IPS DF 6.9 (cell line): ENCODE measurements at regions not wholly inside any gene's neighbourhood (a gene's known extent, or its start where the extent isn't known, plus 50 kb on each side); places are given as distances from the start of the nearest gene placed in this dataset.

Experiments used
- DNase-seq: peaks from one replicate; pipeline ENCODE4 v3.0.0-alpha.2; 2013; ENCODE audit warnings: low read depth, low spot score
- H3K27ac ChIP-seq: one replicate; pipeline ENCODE4 v1.5.1; 2013; ENCODE audit warnings: low read length, control low read depth
- H3K27me3 ChIP-seq: 2 replicates; pipeline ENCODE4 v1.6.1; 2013; ENCODE audit warnings: mild to moderate bottlenecking, low read length; ENCODE audit not compliant: control insufficient read depth, insufficient read depth
- H3K36me3 ChIP-seq: 2 replicates; pipeline ENCODE4 v1.6.1; 2013; ENCODE audit warnings: low read length; ENCODE audit not compliant: control insufficient read depth, insufficient read depth
- H3K4me1 ChIP-seq: 2 replicates; pipeline ENCODE4 v1.6.1; 2013; ENCODE audit warnings: low read length; ENCODE audit not compliant: control insufficient read depth, insufficient read depth
- H3K4me3 ChIP-seq: 2 replicates; pipeline ENCODE4 v1.5.1; 2013; ENCODE audit warnings: mild to moderate bottlenecking, low read length
- H3K9me3 ChIP-seq: 2 replicates; pipeline ENCODE4 v1.6.1; 2013; ENCODE audit warnings: low read length, inconsistent platforms; ENCODE audit not compliant: control insufficient read depth, insufficient read depth
- WGBS: extraction: QIAGEN DNeasy Blood & Tissue Kit; methylation state at CpG from one replicate; pipeline ENCODE4 v1.1.7; 2013; ENCODE audit warnings: mixed read lengths, missing lambda C conversion rate; ENCODE audit not compliant: insufficient read length, insufficient coverage; 5-methylcytosine and 5-hydroxymethylcytosine counted together

- WGBS = no CpG with 5 or more reads among the region's 4 CpGs
- Histone ChIP-seq H3K4me1 (no peaks in the 10 kb centered on the region), H3K27ac (no peak overlapping the region), H3K9me3 (no peaks in the 10 kb centered on the region), H3K36me3 (no peaks in the 10 kb centered on the region), H3K4me3 (no peak overlapping the region), H3K27me3 (no peaks in the 10 kb centered on the region)
- DNase-seq = no peak
These were observed 84.3 kb upstream of the HAND1 start for GRCh38 chr5:154562244-154562880.

DNA sequence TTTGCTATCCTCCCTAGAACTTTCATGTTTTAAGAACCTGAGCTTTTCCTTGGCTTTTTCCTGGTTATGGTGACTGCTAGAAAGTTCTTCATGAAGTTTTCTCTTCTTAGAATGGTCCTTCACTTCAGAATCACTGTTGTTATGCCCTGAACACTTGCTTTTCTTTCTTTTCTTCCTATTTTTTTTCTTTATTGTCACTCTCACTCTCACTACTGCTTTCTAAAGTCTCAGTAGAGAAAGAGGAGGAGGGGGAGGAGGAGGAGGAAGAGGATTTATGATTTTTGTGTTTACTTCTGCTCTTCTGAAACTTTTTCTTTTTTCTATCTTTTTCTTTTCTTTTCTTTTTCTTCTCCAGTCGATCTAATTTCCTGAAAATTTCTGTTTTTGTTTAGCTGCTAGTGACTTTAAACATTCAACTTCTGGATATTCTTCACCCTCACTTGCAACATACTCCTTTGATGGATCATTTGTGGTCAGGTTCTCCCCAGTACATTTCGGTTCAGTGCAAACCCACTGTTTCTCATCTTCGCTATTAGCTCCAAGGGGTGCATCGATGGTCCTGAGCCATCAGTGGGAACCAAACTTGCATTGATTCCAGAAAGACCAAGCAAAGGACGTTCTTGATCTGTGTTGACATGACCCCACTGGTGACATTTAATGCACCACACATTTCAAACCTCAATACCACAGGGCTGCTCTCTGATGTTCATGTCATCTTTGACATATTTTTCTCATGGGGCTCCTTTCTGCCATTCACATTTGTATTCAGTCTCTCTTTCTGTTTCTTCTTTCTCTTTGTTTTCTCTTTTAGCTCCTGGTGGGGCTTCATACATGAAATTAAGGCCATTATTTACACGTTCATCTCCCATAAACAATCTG is 81.6 kb upstream of the HAND1 start:
- Histone ChIP-seq H3K4me3 (no peak overlapping the region), H3K36me3 (no peaks in the 10 kb centered on the region), H3K27me3 (no peaks in the 10 kb centered on the region), H3K4me1 (no peaks in the 10 kb centered on the region), H3K9me3 (no peaks in the 10 kb centered on the region), H3K27ac (no peak overlapping the region)
- DNase-seq = no peak
- WGBS = no CpG with 5 or more reads among the region's 6 CpGs

DNA sequence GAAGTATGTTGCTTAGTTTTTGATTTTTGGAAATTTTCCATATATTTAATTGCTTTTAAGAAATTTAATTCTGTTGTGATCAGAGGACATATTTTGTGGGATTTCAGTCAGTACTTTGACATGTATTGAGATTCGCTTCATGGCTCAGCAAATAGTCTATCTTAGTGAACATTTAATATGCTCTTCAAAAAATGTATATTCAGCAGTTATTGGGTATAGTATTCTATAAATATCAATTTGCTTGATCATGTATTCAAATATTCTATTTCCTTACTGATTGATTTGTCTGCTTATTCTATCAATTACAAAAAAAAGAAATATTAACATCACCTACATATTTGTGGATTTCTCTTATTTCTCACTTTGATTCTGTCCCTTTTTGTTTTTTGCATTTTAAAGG is 79.5 kb upstream of the HAND1 start:
- no peaks in the 10 kb centered on the region for H3K4me1 ChIP-seq
- WGBS = no CpG with 5 or more reads among the region's 1 CpG
- no peaks in the 10 kb centered on the region for H3K36me3 ChIP-seq
- no peaks in the 10 kb centered on the region for H3K27me3 ChIP-seq
- H3K27ac ChIP-seq = no peak overlapping the region
- H3K9me3 ChIP-seq = no peaks in the 10 kb centered on the region; the same call in 1 of the 2 replicates
- DNase-seq = no peak
- H3K4me3 ChIP-seq = no peak overlapping the region

GRCh38 chr5:154547551-154547950 is 69.5 kb upstream of the HAND1 start:
- no CpG with 5 or more reads among the region's 1 CpG for WGBS
- Histone ChIP-seq H3K4me1 (no peaks in the 10 kb centered on the region), H3K27ac (no peak overlapping the region), H3K36me3 (no peaks in the 10 kb centered on the region), H3K9me3 (no peaks in the 10 kb centered on the region), H3K4me3 (no peak overlapping the region), H3K27me3 (no peaks in the 10 kb centered on the region)
- DNase-seq = no peak

- no peak overlapping the region for H3K4me3 ChIP-seq
- no peak for DNase-seq
- no peaks in the 10 kb centered on the region for H3K36me3 ChIP-seq
- no CpG with 5 or more reads among the region's 5 CpGs for WGBS
- H3K9me3 ChIP-seq = no peaks in the 10 kb centered on the region
- no peaks in the 10 kb centered on the region for H3K27me3 ChIP-seq
- 0 out of 2 replicates have a peak, but pooled peaks cover 2% of the 10 kb centered on the region for H3K4me1 ChIP-seq
- H3K27ac ChIP-seq = no peak overlapping the region
These were observed 68.7 kb upstream of the HAND1 start for GRCh38 chr5:154546719-154547118.

GRCh38 chr5:154544646-154545045 is 66.6 kb upstream of the HAND1 start:
- Histone ChIP-seq H3K36me3 (no peaks in the 10 kb centered on the region), H3K4me3 (no peak overlapping the region), H3K27me3 (no peaks in the 10 kb centered on the region), H3K9me3 (no peaks in the 10 kb centered on the region), H3K4me1 (0 out of 2 replicates have a peak, but pooled peaks cover 2% of the 10 kb centered on the region), H3K27ac (no peak overlapping the region)
- no peak for DNase-seq
- WGBS = no CpG with 5 or more reads among the region's 3 CpGs

GRCh38 chr5:154543380-154543779 is 65.4 kb upstream of the HAND1 start:
- no peak overlapping the region for H3K4me3 ChIP-seq
- H3K27me3 ChIP-seq = no peaks in the 10 kb centered on the region
- no CpG with 5 or more reads among the region's 5 CpGs for WGBS
- 0 out of 2 replicates have a peak, but pooled peaks cover 2% of the 10 kb centered on the region for H3K4me1 ChIP-seq
- H3K9me3 ChIP-seq = no peaks in the 10 kb centered on the region
- H3K27ac ChIP-seq = no peak overlapping the region
- H3K36me3 ChIP-seq = no peaks in the 10 kb centered on the region
- DNase-seq = no peak

- no peak overlapping the region for H3K27ac ChIP-seq
- WGBS = no CpG with 5 or more reads among the region's 5 CpGs
- H3K36me3 ChIP-seq = no peaks in the 10 kb centered on the region
- H3K27me3 ChIP-seq = no peaks in the 10 kb centered on the region
- no peak for DNase-seq
- H3K4me3 ChIP-seq = no peak overlapping the region
- H3K4me1 ChIP-seq = 0 out of 2 replicates have a peak, but pooled peaks cover 2% of the 10 kb centered on the region
- H3K9me3 ChIP-seq = no peaks in the 10 kb centered on the region
These were observed 64.6 kb upstream of the HAND1 start for GRCh38 chr5:154542581-154542980.

GRCh38 chr5:154542000-154542399 is 64.0 kb upstream of the HAND1 start:
- H3K27ac ChIP-seq = no peak overlapping the region
- H3K4me3 ChIP-seq = no peak overlapping the region
- DNase-seq = no peak
- no peaks in the 10 kb centered on the region for H3K9me3 ChIP-seq
- no CpG with 5 or more reads among the region's 6 CpGs for WGBS
- no peaks in the 10 kb centered on the region for H3K27me3 ChIP-seq
- no peaks in the 10 kb centered on the region for H3K36me3 ChIP-seq
- H3K4me1 ChIP-seq = 0 out of 2 replicates have a peak, but pooled peaks cover 2% of the 10 kb centered on the region

DNA sequence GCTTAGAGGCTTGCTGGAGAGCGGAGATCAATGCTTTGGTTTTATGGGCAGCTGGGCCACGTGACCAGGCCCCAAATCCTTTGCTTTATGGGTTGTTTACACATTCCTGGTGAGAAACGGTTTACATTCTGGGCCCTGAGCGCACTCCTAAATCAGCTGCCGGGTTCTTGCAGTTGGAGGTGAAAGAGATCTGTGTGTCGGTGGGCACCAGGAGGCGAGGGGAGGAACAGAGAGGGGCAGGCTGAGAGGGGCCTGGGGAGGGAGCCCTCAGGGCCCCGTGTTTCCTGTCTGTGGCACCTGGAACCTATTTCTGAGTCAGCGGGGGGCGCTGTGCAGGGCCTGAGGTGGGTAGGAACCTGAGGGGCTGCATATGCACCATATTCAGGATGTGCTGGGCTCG is 63.5 kb upstream of the HAND1 start:
- no peak overlapping the region for H3K4me3 ChIP-seq
- no CpG with 5 or more reads among the region's 11 CpGs for WGBS
- DNase-seq = no peak
- H3K9me3 ChIP-seq = no peaks in the 10 kb centered on the region
- no peaks in the 10 kb centered on the region for H3K36me3 ChIP-seq
- no peaks in the 10 kb centered on the region for H3K27me3 ChIP-seq
- H3K27ac ChIP-seq = no peak overlapping the region
- H3K4me1 ChIP-seq = 0 out of 2 replicates have a peak, but pooled peaks cover 2% of the 10 kb centered on the region
